ENCODE measurements at regions not wholly inside any gene's neighbourhood (a gene's known extent, or its start where the extent isn't known, plus 50 kb on each side); places are given as distances from the start of the nearest gene placed in this dataset.

GRCh38 chr3:110623571-110623970, 448.0 kb upstream of the NECTIN3 start:
- no peak for TF ChIP-seq CTCF (IDR thresholded peaks at IDR 0.05)
- no peak for TF ChIP-seq EP300 (IDR thresholded peaks at IDR 0.05)
- no peak for TF ChIP-seq POLR2A (IDR thresholded peaks at IDR 0.05)
